Keratinocyte (primary cell): ENCODE measurements at regions not wholly inside any gene's neighbourhood (a gene's known extent, or its start where the extent isn't known, plus 50 kb on each side); places are given as distances from the start of the nearest gene placed in this dataset.

ENCODE experiments used
- EZH2 ChIP-seq: IDR thresholded peaks from one replicate; pipeline ENCODE4 v1.6.1; 2012; ENCODE audit warnings: inconsistent platforms, mild to moderate bottlenecking, low read length, moderate library complexity
- TF ChIP-seq, protein P1 (sequence below), 3 experiments: IDR thresholded peaks in 1 of 3; conservative IDR thresholded peaks in 1 of 3; optimal IDR thresholded peaks in 1 of 3; 2 replicates in 2 of 3; 3 replicates in 1 of 3; pipeline versions ENCODE3 to v1.5.1; 2011; ENCODE audit warnings: low read length in 3 of 3, mild to moderate bottlenecking in 3 of 3, moderate library complexity in 2 of 3, control low read depth in 1 of 3, inconsistent platforms in 1 of 3; ENCODE audit not compliant: insufficient read depth in 2 of 3; ENCODE audit errors: extremely low read depth in 1 of 3

GRCh38 chr4:163273203-163273602 is 59.2 kb downstream of the NPY1R start:
- TF ChIP-seq, protein P1, sequence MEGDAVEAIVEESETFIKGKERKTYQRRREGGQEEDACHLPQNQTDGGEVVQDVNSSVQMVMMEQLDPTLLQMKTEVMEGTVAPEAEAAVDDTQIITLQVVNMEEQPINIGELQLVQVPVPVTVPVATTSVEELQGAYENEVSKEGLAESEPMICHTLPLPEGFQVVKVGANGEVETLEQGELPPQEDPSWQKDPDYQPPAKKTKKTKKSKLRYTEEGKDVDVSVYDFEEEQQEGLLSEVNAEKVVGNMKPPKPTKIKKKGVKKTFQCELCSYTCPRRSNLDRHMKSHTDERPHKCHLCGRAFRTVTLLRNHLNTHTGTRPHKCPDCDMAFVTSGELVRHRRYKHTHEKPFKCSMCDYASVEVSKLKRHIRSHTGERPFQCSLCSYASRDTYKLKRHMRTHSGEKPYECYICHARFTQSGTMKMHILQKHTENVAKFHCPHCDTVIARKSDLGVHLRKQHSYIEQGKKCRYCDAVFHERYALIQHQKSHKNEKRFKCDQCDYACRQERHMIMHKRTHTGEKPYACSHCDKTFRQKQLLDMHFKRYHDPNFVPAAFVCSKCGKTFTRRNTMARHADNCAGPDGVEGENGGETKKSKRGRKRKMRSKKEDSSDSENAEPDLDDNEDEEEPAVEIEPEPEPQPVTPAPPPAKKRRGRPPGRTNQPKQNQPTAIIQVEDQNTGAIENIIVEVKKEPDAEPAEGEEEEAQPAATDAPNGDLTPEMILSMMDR (optimal IDR thresholded peaks at IDR 0.05 in 1 of 3, IDR thresholded peaks at IDR 0.05 in 1 of 3, conservative IDR thresholded peaks at IDR 0.05 in 1 of 3; ENCODE audit: extremely low read depth in 1 of 3, insufficient read depth in 2 of 3, low read length in 3 of 3) = no peak
- no peak for TF ChIP-seq EZH2
